Neural cell (in vitro differentiated cells): ENCODE measurements at regions not wholly inside any gene's neighbourhood (a gene's known extent, or its start where the extent isn't known, plus 50 kb on each side); places are given as distances from the start of the nearest gene placed in this dataset.

Source experiments
- H2AFZ ChIP-seq: fragments of 200-600, 300-800 bp; sonication (generic), shearing (Covaris generic); 2 replicates; pipeline ENCODE4 v1.6.0; 2014; ENCODE audit warnings: low read depth, mild to moderate bottlenecking, antibody characterized with exemption, low read length, moderate library complexity
- H3F3A ChIP-seq: fragments of 200-600 bp; shearing (Covaris generic); 2 replicates; pipeline ENCODE4 v1.6.1; 2016; ENCODE audit warnings: mild to moderate bottlenecking, moderate library complexity, mixed read lengths, antibody characterized with exemption, low read length; ENCODE audit not compliant: insufficient read depth, poor library complexity, severe bottlenecking
- H3K27ac ChIP-seq: fragments of 200-600, 300-800 bp; sonication (generic), shearing (Covaris generic); 2 replicates; pipeline ENCODE4 v1.5.1; 2014; ENCODE audit warnings: mild to moderate bottlenecking, low read length, moderate library complexity
- H3K27me3 ChIP-seq: fragments of 300-800, 200-600 bp; sonication (generic), shearing (Covaris generic); 2 replicates; pipeline ENCODE4 v1.6.0; 2014; ENCODE audit warnings: mild to moderate bottlenecking, low read depth, low read length, moderate library complexity; ENCODE audit not compliant: insufficient read depth
- H3K36me3 ChIP-seq: fragments of 300-800, 200-600 bp; sonication (generic), shearing (Covaris generic); 2 replicates; pipeline ENCODE4 v1.5.1; 2014; ENCODE audit warnings: mild to moderate bottlenecking, antibody characterized with exemption, low read length, moderate library complexity; ENCODE audit not compliant: insufficient read depth
- H3K4me2 ChIP-seq: fragments of 300-800, 200-600 bp; sonication (generic), shearing (Covaris generic); 2 replicates; pipeline ENCODE4 v1.6.0; 2014; ENCODE audit warnings: mild to moderate bottlenecking, low read length
- H3K4me3 ChIP-seq: fragments of 300-800, 200-600 bp; sonication (generic), shearing (Covaris generic); 2 replicates; pipeline ENCODE4 v1.5.1; 2014; ENCODE audit warnings: mild to moderate bottlenecking, low read length, moderate library complexity
- H3K79me2 ChIP-seq: fragments of 200-600 bp; shearing (Covaris generic); replicated peaks from 2 replicates; pipeline ENCODE4 v1.6.0; 2014; ENCODE audit warnings: mild to moderate bottlenecking, low read length, moderate library complexity; ENCODE audit not compliant: insufficient read depth
- H3K9ac ChIP-seq: fragments of 300-800, 200-600 bp; sonication (generic), shearing (Covaris generic); 2 replicates; pipeline ENCODE4 v1.6.1; 2016; ENCODE audit warnings: mild to moderate bottlenecking, low read length, mixed read lengths
- H3K9me2 ChIP-seq: fragments of 200-600 bp; shearing (Covaris generic); 2 replicates; pipeline ENCODE4 v1.6.1; 2016; ENCODE audit warnings: mild to moderate bottlenecking, low read length, mixed read lengths; ENCODE audit not compliant: insufficient read depth
- H3K9me3 ChIP-seq: fragments of 200-600, 300-800 bp; sonication (generic), shearing (Covaris generic); 2 replicates; pipeline ENCODE4 v1.6.1; 2016; ENCODE audit warnings: mild to moderate bottlenecking, mixed run types, low read length, moderate library complexity, mixed read lengths
- H4K20me1 ChIP-seq: fragments of 200-600 bp; shearing (Covaris generic); 2 replicates; pipeline ENCODE4 v1.6.1; 2016; ENCODE audit warnings: mild to moderate bottlenecking, mixed run types; ENCODE audit not compliant: insufficient read depth
- EP300 ChIP-seq: fragments of 450-650 bp; conservative IDR thresholded peaks from 2 replicates; pipeline ENCODE4 v1.6.1; 2014; ENCODE audit warnings: antibody characterized with exemption, mild to moderate bottlenecking, moderate library complexity; ENCODE audit not compliant: poor library complexity, severe bottlenecking
- EZH2 ChIP-seq: fragments of 200-600, 300-800 bp; shearing (Covaris generic), sonication (generic); IDR thresholded peaks from 2 replicates; pipeline ENCODE4 v1.6.1; 2014; ENCODE audit warnings: antibody characterized with exemption, low read length, borderline replicate concordance, mild to moderate bottlenecking; ENCODE audit not compliant: insufficient read depth, poor library complexity, severe bottlenecking
- MXI1 ChIP-seq: fragments of 450-650 bp; conservative IDR thresholded peaks from 2 replicates; pipeline ENCODE4 v1.6.1; 2014; ENCODE audit warnings: antibody characterized with exemption, mild to moderate bottlenecking; ENCODE audit not compliant: poor library complexity, severe bottlenecking
- POLR2AphosphoS5 ChIP-seq: IDR thresholded peaks from 2 replicates; pipeline ENCODE4 v1.6.1; 2012
- RAD21 ChIP-seq: fragments of 450-650 bp; conservative IDR thresholded peaks from 2 replicates; pipeline ENCODE4 v1.6.1; 2014; ENCODE audit warnings: antibody characterized with exemption, mild to moderate bottlenecking, moderate library complexity
- REST ChIP-seq: IDR thresholded peaks from 2 replicates; pipeline ENCODE4 v1.6.1; 2012; ENCODE audit warnings: borderline replicate concordance
- SMC3 ChIP-seq: fragments of 450-650 bp; conservative IDR thresholded peaks from 2 replicates; pipeline ENCODE4 v1.6.1; 2014; ENCODE audit warnings: antibody characterized with exemption, mild to moderate bottlenecking, moderate library complexity; ENCODE audit not compliant: poor library complexity
- TAF1 ChIP-seq: IDR thresholded peaks from 2 replicates; pipeline ENCODE4 v1.6.1; 2012; ENCODE audit warnings: low read depth
- TF ChIP-seq, protein P1 (sequence below): fragments of 450-650 bp; IDR thresholded peaks from 2 replicates; pipeline ENCODE4 v1.5.1; 2014; ENCODE audit warnings: antibody characterized with exemption, mild to moderate bottlenecking, moderate library complexity; ENCODE audit not compliant: poor library complexity, severe bottlenecking

- Histone ChIP-seq H3K27me3 (no peaks in the 10 kb centered on the region), H3K9me2 (no peaks in the 10 kb centered on the region), H3K4me3 (no peak overlapping the region), H3K27ac (no peak overlapping the region), H3K36me3 (no peaks in the 10 kb centered on the region), H3K9me3 (no peaks in the 10 kb centered on the region), H4K20me1 (no peaks in the 10 kb centered on the region), H3K4me2 (no peak overlapping the region), H2AFZ (no peak overlapping the region), H3K79me2 (no peaks in the 10 kb centered on the region), H3F3A (no peaks in the 10 kb centered on the region), H3K9ac (no peak overlapping the region)
- TF ChIP-seq, protein P1, sequence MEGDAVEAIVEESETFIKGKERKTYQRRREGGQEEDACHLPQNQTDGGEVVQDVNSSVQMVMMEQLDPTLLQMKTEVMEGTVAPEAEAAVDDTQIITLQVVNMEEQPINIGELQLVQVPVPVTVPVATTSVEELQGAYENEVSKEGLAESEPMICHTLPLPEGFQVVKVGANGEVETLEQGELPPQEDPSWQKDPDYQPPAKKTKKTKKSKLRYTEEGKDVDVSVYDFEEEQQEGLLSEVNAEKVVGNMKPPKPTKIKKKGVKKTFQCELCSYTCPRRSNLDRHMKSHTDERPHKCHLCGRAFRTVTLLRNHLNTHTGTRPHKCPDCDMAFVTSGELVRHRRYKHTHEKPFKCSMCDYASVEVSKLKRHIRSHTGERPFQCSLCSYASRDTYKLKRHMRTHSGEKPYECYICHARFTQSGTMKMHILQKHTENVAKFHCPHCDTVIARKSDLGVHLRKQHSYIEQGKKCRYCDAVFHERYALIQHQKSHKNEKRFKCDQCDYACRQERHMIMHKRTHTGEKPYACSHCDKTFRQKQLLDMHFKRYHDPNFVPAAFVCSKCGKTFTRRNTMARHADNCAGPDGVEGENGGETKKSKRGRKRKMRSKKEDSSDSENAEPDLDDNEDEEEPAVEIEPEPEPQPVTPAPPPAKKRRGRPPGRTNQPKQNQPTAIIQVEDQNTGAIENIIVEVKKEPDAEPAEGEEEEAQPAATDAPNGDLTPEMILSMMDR = no peak
- TF ChIP-seq TAF1 (no peak), EZH2 (no peak), RAD21 (no peak)
These were observed 74.7 kb upstream of the FZD8 start for GRCh38 chr10:35716776-35717175.

DNA sequence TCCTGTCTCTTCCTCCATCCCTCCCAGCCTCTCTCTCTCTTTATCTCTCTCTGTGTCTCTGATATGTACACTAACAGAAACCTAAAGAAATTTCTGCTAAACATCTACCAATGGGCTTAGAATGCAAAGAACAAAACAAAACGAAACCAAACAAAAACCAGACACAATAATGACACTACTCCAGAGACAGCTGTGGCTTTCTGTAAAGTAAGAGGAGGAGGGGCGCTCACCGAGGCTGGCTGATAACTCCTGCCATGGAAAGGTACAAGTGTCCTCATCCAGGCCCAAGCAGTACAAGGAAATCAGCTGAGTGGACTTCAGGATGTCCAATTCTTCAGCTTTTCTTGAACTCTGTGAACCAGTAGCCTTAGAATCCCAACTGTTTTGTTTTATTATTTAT is 70.4 kb upstream of the FZD8 start:
- TF ChIP-seq RAD21 (no peak), EP300 (no peak), SMC3 (no peak), POLR2AphosphoS5 (no peak), EZH2 (no peak), TAF1 (no peak), REST (no peak), MXI1 (no peak)
- TF ChIP-seq, protein P1 = no peak

More for the DNA sequence above, 70.4 kb upstream of the FZD8 start:
- no peaks in the 10 kb centered on the region for H3F3A ChIP-seq
- H2AFZ ChIP-seq = no peak overlapping the region
- no peaks in the 10 kb centered on the region for H3K79me2 ChIP-seq
- H3K27ac ChIP-seq = no peak overlapping the region
- H3K27me3 ChIP-seq = no peaks in the 10 kb centered on the region
- no peaks in the 10 kb centered on the region for H3K36me3 ChIP-seq
- no peak overlapping the region for H3K4me2 ChIP-seq
- H3K9me2 ChIP-seq = no peaks in the 10 kb centered on the region
- no peaks in the 10 kb centered on the region for H3K9me3 ChIP-seq
- no peaks in the 10 kb centered on the region for H4K20me1 ChIP-seq
- no peak overlapping the region for H3K9ac ChIP-seq
- no peak overlapping the region for H3K4me3 ChIP-seq
